ENCODE measurements at regions not wholly inside any gene's neighbourhood (a gene's known extent, or its start where the extent isn't known, plus 50 kb on each side); places are given as distances from the start of the nearest gene placed in this dataset.

GRCh38 chr3:78287085-78287484, 1247.2 kb downstream of the ROBO2 start:
- Histone ChIP-seq H2AK5ac (ENCODE audit: insufficient read length, low read length) (no peak overlapping the region), H3K56ac (ENCODE audit: insufficient read length, low read depth, low read length) (no peak overlapping the region)

More at GRCh38 chr3:78287085-78287484, 1247.2 kb downstream of the ROBO2 start:
- H3K23ac ChIP-seq (ENCODE audit: insufficient read length, low read depth, low read length) = no peak overlapping the region
- H4K20me1 ChIP-seq (ENCODE audit: control insufficient read depth, insufficient read depth, insufficient read length) = no peaks in the 10 kb centered on the region
- H3K27ac ChIP-seq (ENCODE audit: insufficient read length, low read depth, low read length) = no peak overlapping the region
- H2BK120ac ChIP-seq (ENCODE audit: low read depth, low read length, poor library complexity, severe bottlenecking) = no peak overlapping the region
- no peaks in the 10 kb centered on the region for H3K79me1 ChIP-seq (ENCODE audit: insufficient read depth, low read depth, low read length, poor library complexity, severe bottlenecking)
- peaks cover 0 to 1% (median under 1%) of the 10 kb centered on the region in 3 experiments; a peak in 2 of 7 replicates for H3K36me3 Mint-ChIP-seq (ENCODE audit: insufficient read depth in 1 of 3, low read depth in 3 of 3)
- H3K23me2 ChIP-seq (ENCODE audit: insufficient read length, low read depth, low read length, poor library complexity, severe bottlenecking) = no peaks in the 10 kb centered on the region
- H3K79me2 ChIP-seq (ENCODE audit: insufficient read depth, low read length) = no peaks in the 10 kb centered on the region
- no peak overlapping the region for H2BK12ac ChIP-seq (ENCODE audit: insufficient read length, low read depth, low read length)
- no peak overlapping the region for H3K14ac ChIP-seq (ENCODE audit: insufficient read depth, low read length)
- H2BK15ac ChIP-seq (ENCODE audit: low read depth, low read length) = no peak overlapping the region
- no peak overlapping the region for H4K91ac ChIP-seq (ENCODE audit: insufficient read length, low read depth, low read length)
- H3K9me3 ChIP-seq (ENCODE audit: control insufficient read depth, low read depth, low read length) = no peaks in the 10 kb centered on the region
- H3K9ac ChIP-seq (ENCODE audit: extremely low read depth, insufficient read length, low read length) = no peak overlapping the region
- no peak overlapping the region for H3K4me2 ChIP-seq (ENCODE audit: insufficient read depth, insufficient read length, low read length)
- H2BK5ac ChIP-seq (ENCODE audit: insufficient read length, low read length) = no peak overlapping the region
- H3K4me3 Mint-ChIP-seq = no peak overlapping the region
- H3K4me1 Mint-ChIP-seq = peaks cover 15 to 18% of the 10 kb centered on the region in 2 experiments
- H4K8ac ChIP-seq (replicated peaks; ENCODE audit: insufficient read length, low read depth, low read length) = no peak overlapping the region
- no peak overlapping the region for H3K18ac ChIP-seq (ENCODE audit: insufficient read length, low read depth, low read length)
- TF ChIP-seq, protein P1, sequence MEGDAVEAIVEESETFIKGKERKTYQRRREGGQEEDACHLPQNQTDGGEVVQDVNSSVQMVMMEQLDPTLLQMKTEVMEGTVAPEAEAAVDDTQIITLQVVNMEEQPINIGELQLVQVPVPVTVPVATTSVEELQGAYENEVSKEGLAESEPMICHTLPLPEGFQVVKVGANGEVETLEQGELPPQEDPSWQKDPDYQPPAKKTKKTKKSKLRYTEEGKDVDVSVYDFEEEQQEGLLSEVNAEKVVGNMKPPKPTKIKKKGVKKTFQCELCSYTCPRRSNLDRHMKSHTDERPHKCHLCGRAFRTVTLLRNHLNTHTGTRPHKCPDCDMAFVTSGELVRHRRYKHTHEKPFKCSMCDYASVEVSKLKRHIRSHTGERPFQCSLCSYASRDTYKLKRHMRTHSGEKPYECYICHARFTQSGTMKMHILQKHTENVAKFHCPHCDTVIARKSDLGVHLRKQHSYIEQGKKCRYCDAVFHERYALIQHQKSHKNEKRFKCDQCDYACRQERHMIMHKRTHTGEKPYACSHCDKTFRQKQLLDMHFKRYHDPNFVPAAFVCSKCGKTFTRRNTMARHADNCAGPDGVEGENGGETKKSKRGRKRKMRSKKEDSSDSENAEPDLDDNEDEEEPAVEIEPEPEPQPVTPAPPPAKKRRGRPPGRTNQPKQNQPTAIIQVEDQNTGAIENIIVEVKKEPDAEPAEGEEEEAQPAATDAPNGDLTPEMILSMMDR (conservative IDR thresholded peaks at IDR 0.05) = no peak
- H2AFZ ChIP-seq (ENCODE audit: low read length) = no peak overlapping the region
- no peaks in the 10 kb centered on the region; the same call in 1 of the 2 replicates for H3K27me3 Mint-ChIP-seq (ENCODE audit: low read depth)
- DNase-seq = no peak
- no peak overlapping the region for H2BK20ac ChIP-seq (ENCODE audit: low read depth, low read length, poor library complexity, severe bottlenecking)
- H3K4ac ChIP-seq (ENCODE audit: low read depth, low read length) = no peak overlapping the region
- no peaks in the 10 kb centered on the region for H3K9me3 Mint-ChIP-seq
- no peak overlapping the region for H3K27ac Mint-ChIP-seq
- H4K5ac ChIP-seq (ENCODE audit: insufficient read length, low read depth, low read length) = no peak overlapping the region
- no peak overlapping the region for H3T11ph ChIP-seq (ENCODE audit: low read length)
- H3K4me1 ChIP-seq (ENCODE audit: insufficient read depth, low read length) = peaks cover 5% of the 10 kb centered on the region; the same call in 1 of the 2 replicates
- no peaks in the 10 kb centered on the region; the same call in 1 of the 2 replicates for H3K27me3 ChIP-seq (ENCODE audit: insufficient read depth, low read length)
